HG03159 (cell line): ENCODE measurements at regions not wholly inside any gene's neighbourhood (a gene's known extent, or its start where the extent isn't known, plus 50 kb on each side); places are given as distances from the start of the nearest gene placed in this dataset.

Experiments used
- ATAC-seq: cut with Tn5 transposase; IDR thresholded peaks from one replicate; pipeline ENCODE4 v1.9.1; 2021; ENCODE audit warnings: mild to moderate bottlenecking, moderate library complexity; ENCODE audit not compliant: unreplicated experiment

DNA sequence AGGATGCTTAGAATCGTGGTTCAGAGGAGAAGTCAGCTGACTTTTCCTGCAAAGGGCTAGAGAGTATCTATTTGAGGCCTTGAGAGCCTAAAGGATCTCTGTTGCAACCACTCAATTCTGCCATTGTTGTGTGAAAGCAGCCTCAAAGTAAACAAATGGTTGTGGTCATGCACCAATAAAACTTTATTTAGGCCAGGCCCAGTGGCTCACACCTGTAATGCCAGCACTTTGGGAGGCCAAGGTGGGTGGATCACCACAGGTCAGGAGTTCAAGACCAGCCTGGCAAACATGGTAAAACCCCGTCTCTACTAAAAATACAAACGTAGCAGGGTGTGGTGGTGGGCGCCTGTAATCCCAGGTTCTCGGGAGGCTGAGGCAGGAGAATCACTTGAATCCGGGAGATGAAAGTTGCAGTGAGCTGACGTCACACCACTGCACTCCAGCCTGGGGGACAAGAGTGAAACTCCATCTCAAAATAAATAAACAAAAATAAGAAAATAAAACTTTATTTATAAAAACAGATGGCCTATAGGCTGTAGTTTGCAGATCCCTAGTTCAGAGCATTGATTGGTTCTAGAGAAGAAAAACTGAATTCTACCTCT is 135.9 kb upstream of the KLF4 start:
- no peak for ATAC-seq

DNA sequence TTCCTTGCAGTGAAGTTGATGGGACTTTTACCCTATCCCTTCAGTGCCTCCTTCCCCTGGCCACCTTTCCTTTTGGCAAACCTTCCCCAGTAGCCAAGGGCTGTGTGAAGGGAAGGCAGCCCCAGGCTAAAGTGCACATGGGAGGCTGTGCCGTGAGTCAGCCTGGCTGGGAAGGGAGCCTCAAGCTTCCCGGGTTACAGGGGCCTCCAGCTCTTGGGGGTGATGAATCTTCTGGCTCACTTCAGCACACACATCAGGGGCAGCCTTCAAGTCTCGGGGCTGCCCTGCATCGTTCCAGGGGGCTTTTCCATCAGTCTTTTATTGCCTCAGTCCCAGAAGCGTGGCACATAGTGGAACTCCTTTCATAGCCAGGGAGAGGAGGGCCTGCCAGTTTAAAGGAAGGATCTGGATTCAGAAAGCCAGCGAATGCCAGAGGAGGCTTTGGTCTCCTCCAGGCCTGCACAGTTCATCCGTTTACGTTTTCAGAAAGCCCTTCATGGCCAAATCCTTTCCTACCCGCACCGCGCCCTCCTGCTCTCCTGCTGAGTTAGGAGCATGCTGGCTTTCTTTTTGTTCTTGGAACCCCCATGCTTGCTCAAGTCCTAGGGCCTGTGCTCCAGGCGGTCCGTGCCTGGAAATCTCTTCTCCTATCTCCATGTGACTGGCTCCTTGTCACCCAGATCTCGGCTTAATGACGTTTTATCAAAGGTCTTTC is 134.8 kb upstream of the KLF4 start:
- no peak for ATAC-seq

DNA sequence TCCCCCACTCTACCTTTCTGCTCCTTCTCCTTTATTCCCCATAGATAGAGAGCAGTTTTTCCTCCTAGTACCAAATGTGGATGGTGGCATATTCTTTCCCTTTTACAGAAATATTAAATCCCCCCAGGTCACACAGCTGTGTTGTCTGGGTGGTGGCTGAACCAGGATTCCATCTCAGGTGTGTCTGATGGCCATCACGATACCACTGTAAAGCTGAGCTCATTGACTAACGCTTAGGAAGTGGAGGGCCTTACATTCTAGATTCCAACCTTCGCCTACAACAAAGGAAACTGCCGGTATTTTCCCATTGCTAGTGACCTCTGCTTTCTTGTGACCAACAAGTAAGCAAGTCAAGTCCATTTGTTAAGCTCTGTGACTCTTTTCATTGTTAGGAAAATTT is 131.9 kb upstream of the KLF4 start:
- no peak for ATAC-seq

DNA sequence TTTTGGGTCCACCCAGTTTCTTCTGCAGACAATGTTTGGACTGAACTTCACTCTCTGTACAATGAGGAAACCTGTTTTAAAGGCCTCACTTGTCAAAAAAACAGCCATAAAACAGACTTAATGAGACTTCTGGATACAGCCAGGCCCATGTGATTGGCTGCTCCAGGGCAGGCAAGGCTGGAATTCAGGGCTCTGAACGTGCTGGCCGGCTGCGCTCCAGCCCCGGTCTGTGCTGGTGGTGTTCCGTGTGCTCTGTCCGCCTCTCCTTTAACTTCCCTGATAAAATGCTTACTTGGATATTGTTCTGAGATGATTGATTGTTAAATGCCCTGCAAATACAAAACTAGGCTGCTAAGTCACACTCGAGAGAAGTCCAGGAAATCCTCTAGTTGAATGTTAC is 131.2 kb upstream of the KLF4 start:
- ATAC-seq, result no peak

DNA sequence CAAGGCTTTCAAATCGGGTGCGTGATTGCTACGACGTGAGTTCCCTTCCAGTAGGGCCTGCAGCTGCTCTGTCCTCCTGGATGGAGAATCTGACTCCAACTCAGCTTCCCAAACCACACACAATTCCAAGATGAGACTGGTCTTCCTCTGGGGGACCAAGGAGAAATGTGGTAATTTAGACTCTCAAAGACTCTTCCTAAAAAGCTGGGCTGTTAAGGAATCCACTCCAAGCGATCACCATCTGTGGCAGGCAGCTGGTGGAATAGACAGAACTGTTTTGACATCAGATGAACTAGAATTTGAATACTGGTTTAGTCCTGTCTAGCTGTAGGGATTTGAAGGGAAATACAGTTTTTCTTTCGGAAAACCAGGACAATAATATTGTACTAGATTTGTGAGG is 130.7 kb upstream of the KLF4 start:
- no peak for ATAC-seq

DNA sequence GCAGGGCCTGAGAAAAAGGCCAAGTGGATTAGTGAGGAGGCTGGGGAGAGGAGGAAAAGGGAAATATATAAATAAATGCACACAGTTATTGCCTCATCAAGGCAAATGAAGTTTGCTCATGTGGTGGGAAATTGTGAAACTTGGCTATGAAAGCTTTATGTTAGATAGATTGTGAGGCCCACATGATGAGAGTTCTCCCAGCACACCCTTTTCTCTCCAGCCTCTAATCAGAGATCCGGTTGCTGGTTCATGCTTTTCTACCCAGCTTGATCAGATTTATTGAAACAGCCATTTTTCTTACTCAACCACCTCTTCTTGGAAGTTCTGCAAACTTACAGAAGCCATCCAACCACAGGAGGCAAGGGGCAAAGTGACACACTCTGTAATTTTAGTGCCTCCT is 125.8 kb upstream of the KLF4 start:
- no peak for ATAC-seq

DNA sequence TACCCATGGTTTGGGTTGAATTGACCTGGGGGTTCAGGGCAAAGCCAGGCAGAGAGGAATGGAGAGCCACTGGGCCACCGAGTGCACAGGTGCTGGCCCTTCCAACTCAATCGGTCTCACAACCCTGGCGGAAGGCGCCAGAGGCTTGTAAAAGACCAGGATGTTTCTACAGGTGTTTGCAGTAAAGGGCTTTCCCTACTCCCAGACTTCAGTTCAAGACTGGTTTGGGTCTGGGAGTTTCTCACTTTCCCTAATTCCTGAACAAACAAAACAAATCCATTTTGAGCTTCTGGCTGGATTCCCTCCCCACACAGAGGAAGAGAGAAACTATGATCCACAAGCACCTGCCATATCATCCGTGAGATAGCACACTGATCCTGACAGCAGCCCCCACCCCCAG is 125.2 kb upstream of the KLF4 start:
- ATAC-seq, result no peak

DNA sequence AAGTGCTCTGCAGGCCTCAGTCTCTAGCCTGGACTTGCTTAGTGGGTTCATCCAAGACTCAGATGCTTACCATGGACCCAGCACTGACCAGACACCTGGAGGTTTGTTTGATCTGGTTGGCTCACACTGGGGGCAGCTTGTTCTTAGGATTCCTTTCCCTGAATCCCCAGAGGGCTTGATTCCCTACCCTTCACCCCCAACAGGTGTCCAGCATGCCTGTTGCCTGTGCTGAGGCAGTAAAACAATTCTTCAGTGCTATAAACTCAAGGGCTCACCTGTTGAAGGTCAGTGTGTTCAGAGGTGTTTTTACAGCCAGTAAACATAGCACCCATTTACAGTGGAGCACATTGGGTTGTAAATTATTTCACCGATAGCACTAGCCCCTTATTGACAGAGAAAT is 123.8 kb upstream of the KLF4 start:
- no peak for ATAC-seq

DNA sequence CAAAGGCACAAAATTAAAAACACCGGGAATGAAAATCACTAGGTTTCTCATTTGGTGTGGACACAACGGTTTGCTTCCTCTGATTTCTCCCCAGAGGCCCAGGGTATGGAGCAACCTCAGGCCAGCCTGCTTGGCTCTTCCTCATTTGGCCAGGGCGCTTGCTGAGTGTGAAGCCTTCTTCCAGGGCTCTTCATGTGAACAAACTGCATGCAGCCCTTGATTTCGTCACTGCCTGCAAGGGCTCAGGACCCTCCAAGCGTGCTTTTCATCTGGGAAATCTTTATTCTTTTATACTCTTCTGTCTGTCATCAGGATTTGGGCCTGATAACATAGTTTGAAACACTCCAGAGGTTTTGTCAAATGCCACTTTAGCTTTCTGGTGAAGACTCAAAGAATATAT is 122.6 kb upstream of the KLF4 start:
- ATAC-seq, result no peak

DNA sequence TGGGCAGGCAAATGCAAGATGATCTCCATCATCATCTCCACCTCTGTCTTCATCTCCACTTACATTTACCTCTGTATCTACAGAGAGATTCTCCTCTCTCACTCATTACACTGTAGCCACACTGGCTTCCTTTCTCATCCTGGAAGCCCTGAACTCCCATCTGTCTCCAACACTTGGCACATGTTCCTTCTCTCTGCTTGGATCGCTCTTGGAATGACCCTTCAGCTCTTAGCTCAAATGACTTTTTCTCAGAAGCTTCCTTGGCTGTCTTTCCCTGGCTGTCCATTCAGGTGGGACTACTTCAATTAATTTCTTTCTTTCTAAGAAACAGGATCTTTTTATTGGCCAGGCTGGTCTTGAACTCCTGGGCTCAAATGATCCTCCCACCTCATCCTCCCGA is 120.0 kb upstream of the KLF4 start:
- no peak for ATAC-seq

DNA sequence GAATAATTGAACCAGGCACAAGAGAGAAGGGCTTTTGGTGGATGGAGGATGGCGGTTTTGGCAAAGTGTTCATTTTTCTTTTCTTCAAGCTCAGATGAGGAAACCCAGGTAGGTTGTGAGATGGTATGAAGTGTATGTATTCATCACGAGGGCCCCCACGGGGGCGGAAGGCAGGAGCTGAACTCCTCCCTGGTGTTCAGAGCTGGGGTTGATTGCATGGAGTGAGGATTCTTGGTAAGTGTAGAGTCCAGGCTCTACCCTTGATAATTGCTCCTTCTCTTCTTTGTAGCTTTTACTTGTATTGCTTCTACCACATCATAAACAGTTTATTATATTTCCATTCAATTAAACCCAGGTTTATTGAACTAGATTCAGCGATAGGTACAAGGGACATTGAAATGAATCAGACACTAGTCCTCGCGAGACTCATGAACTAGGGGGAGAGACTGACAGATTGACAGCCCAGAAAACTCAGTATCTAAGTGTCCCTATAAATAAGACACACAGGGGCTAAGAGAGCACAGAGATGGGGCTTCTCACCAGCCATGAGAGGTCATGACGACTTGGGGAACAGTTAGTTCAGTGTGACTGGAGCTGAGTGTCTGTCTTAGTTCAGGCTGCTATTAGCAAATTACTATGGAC is 116.7 kb upstream of the KLF4 start:
- no peak for ATAC-seq

DNA sequence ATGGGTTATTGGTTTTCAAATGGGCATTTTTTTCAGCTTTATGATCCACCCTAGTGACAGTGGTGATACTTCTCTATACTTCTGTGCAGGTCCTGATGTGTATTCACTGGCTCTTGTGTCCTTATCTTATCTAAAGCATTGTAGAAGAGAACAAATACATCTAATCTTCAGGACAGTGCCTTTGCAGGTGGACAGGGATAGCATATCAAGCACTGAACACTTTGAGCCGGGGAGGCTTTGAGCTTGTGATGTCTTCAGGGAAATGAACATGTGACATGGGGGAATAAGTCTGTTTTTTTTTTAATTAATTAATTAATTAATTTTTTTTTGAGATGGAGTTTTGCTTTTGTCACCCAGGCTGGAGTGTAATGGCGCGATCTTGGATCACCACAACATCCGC is 115.5 kb upstream of the KLF4 start:
- no peak for ATAC-seq

DNA sequence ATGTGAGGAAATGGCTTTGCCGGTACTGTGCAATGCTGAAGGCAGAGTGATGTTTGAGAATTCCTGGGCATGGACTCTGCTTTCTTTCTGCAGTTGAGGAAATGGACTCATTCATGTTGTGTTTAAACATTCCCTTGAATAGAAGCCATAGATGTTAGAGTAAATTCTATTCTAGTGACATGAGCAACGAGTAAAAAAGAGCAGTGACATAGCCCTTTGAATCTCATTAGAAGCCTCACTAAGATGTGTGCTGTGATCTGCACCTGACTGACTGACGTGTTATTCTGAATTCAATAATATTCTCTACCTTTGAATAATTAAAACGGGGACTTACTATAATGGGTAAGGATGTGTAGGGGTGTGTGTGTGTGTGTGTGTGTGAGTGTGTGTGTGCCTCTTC is 113.7 kb upstream of the KLF4 start:
- ATAC-seq, result no peak

DNA sequence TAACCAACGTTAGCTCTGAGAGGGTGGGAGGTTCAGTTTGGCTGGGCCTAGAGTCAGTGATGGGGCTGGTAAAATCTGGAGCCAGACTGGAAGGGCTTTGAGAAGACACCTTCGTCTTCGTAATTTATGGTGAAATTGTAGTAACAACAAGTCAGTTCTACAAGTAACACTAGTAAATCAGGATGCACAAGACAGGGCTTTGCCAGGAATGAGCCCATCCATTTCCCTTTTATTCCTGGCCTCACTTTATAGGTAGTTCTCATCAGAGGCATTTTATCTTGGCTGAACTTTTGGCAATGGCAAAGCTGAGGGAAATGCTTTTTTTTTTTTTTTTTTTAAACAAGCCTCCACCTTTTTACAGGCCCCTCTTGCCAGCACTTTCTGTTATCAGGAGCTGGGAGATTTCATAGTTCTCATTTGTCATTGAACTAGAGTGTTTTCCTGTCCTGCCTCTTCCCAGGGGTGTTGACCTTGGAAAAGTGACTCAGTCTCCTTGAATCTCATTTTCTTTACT is 110.5 kb upstream of the KLF4 start:
- no peak for ATAC-seq

DNA sequence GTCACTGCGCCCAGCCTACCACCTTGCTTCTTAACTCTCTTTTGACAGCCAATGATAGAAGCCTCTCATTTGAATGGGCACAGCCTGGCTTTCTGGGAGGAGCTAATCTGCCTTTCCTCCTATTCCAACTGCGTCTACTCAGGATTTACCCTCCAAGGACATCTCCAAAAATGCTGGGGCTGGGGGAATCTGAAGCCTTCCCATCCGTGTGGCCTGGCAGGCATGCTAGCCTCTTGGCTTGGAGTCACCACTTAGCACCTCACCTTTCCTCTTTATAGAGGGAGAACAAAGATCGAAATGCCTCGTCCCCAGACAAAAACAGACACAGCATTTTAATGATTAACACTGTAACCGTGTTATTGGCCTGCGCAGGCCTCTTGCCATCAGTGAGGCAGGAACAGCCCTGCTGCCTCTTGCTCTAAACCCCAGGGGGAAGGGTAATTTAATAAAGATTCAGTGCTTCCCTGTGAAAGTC is 108.2 kb upstream of the KLF4 start:
- ATAC-seq, result no peak

DNA sequence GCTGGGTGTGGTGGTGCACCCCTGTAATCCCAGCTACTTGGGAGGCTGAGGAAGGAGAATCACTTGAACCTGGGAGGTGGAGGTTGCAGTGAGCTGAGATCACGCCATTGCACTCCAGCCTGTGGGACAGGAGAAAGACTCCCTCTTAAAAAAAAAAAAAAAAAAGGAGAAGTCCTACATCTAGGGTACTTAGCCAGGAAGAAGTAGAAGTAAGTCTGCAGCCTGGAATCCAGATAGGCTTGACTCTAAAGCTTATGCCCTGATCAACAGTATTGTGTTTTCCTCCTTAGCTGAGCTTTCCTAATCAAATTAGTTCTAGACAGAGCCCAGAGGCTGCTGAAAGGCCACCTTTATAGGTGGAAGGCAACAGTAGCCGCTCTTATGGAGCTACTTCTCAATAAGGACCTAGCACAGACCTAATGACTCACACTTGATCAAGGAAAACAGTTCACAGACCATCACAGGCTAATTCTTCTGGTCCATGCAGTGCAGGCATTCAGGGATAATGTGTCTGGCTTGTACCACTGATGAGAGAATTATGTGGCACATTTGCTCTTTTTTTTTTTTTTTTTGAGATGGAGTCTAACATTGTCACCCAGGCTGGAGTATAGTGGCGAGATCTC is 105.5 kb upstream of the KLF4 start:
- ATAC-seq, result no peak

DNA sequence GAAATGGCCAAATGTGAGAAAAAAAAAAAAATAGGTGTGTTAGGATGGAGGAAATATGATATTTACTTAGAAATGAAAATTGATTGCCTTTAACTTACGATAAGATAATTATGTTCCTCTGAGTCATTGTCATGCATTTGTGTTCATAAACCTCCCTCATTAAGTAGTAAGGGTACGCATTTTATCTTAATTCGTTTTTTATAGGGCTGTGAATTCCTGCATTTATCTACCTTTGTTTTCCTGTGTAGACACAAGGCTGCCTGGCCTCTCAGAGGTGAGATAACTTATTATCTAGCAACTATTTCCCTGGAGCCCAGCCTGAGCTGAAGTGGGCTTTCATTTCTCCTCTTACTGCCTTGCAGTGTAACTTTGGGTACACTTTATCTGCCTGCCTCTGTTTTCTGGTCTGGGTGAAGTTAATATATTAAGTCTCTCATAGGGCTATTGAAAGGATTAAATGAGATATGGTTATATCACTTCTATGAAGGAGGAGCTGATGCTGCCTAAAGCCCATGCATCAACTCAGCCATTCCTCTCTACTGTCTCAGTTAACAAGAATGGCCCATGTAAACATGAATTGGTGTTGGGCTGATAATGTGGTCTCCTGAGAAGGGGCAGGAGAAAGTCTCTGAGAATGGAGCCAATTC is 103.8 kb upstream of the KLF4 start:
- ATAC-seq, result no peak

DNA sequence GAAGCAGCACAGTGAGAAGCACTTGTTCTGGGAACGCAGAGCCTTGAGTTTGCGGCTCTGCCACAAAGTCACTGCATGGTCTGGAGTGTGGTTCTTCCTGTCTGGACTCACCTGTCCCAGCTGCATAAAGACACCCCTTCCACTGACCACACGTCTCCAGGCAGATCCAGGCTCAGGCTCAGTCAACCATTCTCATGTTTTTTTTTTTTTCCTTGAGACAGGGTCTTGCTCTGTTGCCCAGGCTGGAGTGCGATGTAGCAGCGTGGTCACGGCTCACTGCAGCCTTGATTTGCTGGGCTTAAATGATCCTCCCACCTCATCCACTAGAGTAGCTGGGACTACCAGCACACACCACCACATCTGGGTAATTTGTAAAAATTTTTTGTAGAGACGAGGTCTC is 102.9 kb upstream of the KLF4 start:
- ATAC-seq, result no peak

DNA sequence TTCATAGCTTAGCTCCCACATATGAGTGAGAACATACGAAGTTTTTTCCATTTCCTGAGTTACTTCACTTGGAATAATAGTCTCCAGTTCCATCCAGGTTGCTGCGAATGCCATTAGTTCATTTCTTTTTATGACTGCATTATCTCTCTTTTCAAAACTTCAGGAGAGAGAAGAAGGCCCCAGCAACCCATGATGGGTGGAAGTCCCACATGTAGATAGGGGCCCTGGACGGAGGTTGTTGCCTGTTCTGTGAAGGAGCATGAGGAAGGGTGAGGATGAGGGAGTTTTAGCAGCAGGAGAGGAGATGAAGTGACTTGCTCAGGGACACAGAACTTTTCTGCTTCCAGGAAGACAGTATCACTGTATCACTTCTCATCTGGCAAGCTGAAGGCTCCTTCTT is 102.2 kb upstream of the KLF4 start:
- no peak for ATAC-seq

DNA sequence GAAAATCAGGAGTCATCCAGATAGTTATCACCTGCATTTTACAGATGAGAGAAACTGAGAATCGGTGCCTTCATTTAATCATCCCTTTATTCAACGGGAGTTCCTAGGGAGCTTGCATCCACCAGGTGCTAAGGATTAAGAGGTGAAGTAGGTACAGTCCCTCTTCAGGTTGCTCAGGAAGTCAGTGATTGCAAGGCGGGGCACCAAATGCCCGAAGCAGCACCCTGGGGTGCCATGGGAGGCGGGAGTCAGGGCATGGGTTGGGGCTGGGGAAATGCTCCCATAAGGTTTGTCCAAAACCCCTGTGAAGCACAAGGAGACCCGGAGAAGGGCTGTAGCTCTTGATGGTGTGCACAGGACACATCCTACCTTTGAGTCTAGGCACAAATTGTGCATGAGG is 98.8 kb upstream of the KLF4 start:
- no peak for ATAC-seq

DNA sequence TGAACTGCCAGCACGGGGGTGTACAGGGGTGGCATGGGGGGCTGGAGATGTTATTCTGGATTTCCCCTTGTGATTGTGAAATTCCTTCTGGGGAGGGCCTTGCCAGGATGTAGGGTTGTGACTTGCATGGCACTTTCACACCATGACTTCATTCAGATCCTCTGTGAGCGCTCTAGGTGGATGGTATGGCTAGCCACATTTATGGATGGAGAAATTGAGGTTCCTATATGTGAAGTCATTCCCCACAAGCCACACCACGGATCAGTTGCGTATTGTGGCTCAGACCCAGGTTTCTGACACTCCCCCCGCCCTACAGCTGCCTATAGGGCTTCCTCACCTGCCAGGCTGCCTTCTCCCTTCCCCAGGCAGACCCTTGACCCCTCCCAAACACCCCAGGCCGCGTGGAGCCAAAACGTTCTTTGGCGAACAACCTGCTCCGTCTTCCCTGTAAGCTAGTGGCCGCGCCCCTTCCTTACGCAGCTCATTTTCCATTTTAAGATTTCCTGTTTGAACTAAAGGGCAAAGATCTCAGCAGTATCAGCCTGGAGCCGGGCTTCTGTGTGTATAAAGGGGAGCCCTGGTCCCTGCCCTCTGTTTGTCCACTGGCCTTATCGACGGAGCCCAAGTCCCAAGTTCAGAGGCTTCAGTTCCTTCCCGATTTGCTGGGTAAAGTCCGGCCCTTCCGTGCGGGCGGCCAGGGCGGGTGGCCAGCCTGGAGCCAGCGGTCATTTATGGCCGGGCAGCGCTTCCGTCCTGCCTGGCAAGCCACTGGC is 97.8 kb upstream of the KLF4 start:
- ATAC-seq, result no peak
